SK-N-MC (cell line): ENCODE measurements at regions not wholly inside any gene's neighbourhood (a gene's known extent, or its start where the extent isn't known, plus 50 kb on each side); places are given as distances from the start of the nearest gene placed in this dataset.

Experiments
- DNase-seq: peaks from one replicate; pipeline ENCODE4 v3.0.0-alpha.2; 2011; ENCODE audit warnings: low read depth, low spot score
- H3K27ac ChIP-seq: fragments of 200-600 bp; sonication (generic); 2 replicates; pipeline ENCODE4 v1.5.1; 2016; ENCODE audit warnings: mixed run types
- H3K36me3 ChIP-seq: fragments of 200-600 bp; sonication (generic); 2 replicates; pipeline ENCODE4 v1.6.1; 2017; ENCODE audit warnings: antibody characterized with exemption, low read length, mixed read lengths; ENCODE audit not compliant: insufficient read depth
- H3K4me3 ChIP-seq: fragments of 200-600 bp; sonication (generic); 2 replicates; pipeline ENCODE4 v1.5.1; 2016
- H3K9ac ChIP-seq: fragments of 200-600 bp; sonication (generic); 2 replicates; pipeline ENCODE4 v1.8.0; 2017; ENCODE audit warnings: mixed run types, mixed read lengths; ENCODE audit not compliant: insufficient read length
- H3K9me3 ChIP-seq: fragments of 200-600 bp; sonication (generic); 2 replicates; pipeline ENCODE4 v1.6.1; 2017; ENCODE audit warnings: low read depth, mild to moderate bottlenecking, antibody characterized with exemption, low read length, moderate library complexity, mixed read lengths
- EZH2 ChIP-seq: fragments of 200-600 bp; sonication (generic); IDR thresholded peaks from one replicate; pipeline ENCODE4 v1.6.1; 2017; ENCODE audit warnings: antibody characterized with exemption
- FOXP2 ChIP-seq: optimal IDR thresholded peaks from 2 replicates; pipeline ENCODE3; 2011; ENCODE audit warnings: mild to moderate bottlenecking, moderate library complexity; ENCODE audit not compliant: insufficient read depth; ENCODE audit errors: extremely low read length, control extremely low read depth
- POLR2AphosphoS5 ChIP-seq: IDR thresholded peaks from 2 replicates; pipeline ENCODE4 v1.6.1; 2012; ENCODE audit warnings: mild to moderate bottlenecking, low read depth, low read length, borderline replicate concordance

DNA sequence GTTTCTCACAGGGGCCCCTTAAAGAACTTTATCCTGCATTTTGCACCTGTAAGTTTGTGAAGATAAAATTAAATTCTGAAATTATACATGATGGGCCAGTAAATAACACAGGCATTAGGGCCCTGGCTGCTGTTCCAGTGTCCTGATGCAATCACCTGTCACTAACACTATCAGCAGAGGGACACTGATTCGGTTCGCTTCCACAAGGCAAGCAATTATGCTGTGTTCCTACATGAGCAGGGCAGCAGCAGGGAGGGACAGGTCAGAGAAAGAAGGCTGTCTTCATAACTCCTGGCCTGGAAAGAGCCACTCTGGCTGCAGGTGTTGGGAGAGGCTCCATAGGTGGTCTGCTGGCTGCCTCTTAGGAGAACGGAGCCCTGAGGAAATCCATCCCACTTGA is 487.3 kb downstream of the MID1IP1 start:
- Histone ChIP-seq H3K36me3 (no peaks in the 10 kb centered on the region), H3K4me3 (no peak overlapping the region), H3K9me3 (no peaks in the 10 kb centered on the region), H3K27ac (no peak overlapping the region), H3K9ac (no peak overlapping the region)
- no peak for DNase-seq
- TF ChIP-seq POLR2AphosphoS5 (no peak), FOXP2 (no peak), EZH2 (no peak)

DNA sequence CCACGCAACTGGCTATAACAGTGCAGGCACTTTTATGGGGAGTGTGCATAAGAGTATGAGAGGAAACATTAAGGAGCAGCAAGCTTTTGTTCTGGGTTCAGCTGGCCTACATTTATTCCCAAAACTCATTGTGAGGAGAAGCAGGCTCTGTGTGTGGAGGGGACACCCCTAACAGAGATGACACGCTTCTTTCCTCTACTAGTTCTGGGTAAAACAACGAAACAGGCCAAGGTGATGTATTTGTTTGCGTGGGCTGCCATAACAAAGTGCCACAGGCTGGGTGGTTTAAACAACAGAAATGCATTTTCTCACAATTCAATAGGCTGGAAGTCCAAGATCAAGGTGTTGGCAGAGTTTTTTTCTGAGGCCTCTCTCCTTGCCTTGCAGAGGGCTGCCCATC is 488.6 kb downstream of the MID1IP1 start:
- no peak overlapping the region for H3K4me3 ChIP-seq
- no peak overlapping the region for H3K27ac ChIP-seq
- DNase-seq: no peak
- H3K9me3 ChIP-seq: no peaks in the 10 kb centered on the region
- H3K36me3 ChIP-seq: no peaks in the 10 kb centered on the region
- TF ChIP-seq FOXP2: no peak
- TF ChIP-seq POLR2AphosphoS5: no peak
- no peak for TF ChIP-seq EZH2
- H3K9ac ChIP-seq: no peak overlapping the region

- Histone ChIP-seq H3K36me3 (no peaks in the 10 kb centered on the region), H3K9ac (no peak overlapping the region), H3K4me3 (no peak overlapping the region), H3K9me3 (no peaks in the 10 kb centered on the region), H3K27ac (no peak overlapping the region)
- no peak for TF ChIP-seq EZH2
- no peak for TF ChIP-seq FOXP2
- TF ChIP-seq POLR2AphosphoS5: no peak
- DNase-seq: no peak
Measured at GRCh38 chrX:39293203-39293602, 491.9 kb downstream of the MID1IP1 start.

- Histone ChIP-seq H3K27ac (no peak overlapping the region), H3K36me3 (no peaks in the 10 kb centered on the region), H3K9ac (no peak overlapping the region), H3K4me3 (no peak overlapping the region), H3K9me3 (no peaks in the 10 kb centered on the region)
- DNase-seq: no peak
- no peak for TF ChIP-seq FOXP2
- TF ChIP-seq EZH2: no peak
- TF ChIP-seq POLR2AphosphoS5: no peak
Measured at GRCh38 chrX:39296472-39296871, 495.2 kb downstream of the MID1IP1 start.

- Histone ChIP-seq H3K9ac (no peak overlapping the region), H3K4me3 (no peak overlapping the region), H3K36me3 (no peaks in the 10 kb centered on the region), H3K9me3 (no peaks in the 10 kb centered on the region), H3K27ac (no peak overlapping the region)
- TF ChIP-seq POLR2AphosphoS5: no peak
- TF ChIP-seq FOXP2: no peak
- TF ChIP-seq EZH2: no peak
- DNase-seq: no peak
Measured at GRCh38 chrX:39298821-39299220, 497.6 kb downstream of the MID1IP1 start.

GRCh38 chrX:39299615-39300014 is 498.4 kb downstream of the MID1IP1 start:
- TF ChIP-seq EZH2 (no peak), POLR2AphosphoS5 (no peak), FOXP2 (no peak)
- no peak overlapping the region for H3K27ac ChIP-seq
- no peak for DNase-seq
- H3K9ac ChIP-seq: no peak overlapping the region
- H3K36me3 ChIP-seq: no peaks in the 10 kb centered on the region
- no peaks in the 10 kb centered on the region for H3K9me3 ChIP-seq
- no peak overlapping the region for H3K4me3 ChIP-seq

DNA sequence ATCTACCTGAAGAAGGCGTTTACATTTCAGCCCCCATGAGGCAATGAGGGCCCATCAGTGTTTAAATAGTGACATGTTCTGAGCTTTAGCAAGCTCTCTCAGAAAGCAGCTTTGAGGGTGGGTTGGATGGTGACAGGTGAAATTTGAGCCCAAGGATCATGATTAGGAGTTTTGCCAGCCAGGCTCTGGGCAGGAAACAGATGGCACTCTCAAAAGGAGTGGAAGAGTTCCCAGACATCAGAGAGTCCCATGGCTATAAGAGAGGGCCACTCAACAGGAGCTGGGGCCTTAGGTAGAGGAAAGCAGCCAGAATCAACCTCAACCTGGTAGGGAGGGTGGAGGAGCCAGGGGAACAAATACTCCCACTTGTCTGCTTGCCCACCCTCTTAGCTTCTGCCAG is 499.8 kb downstream of the MID1IP1 start:
- H3K27ac ChIP-seq: no peak overlapping the region
- H3K9ac ChIP-seq: no peak overlapping the region
- H3K4me3 ChIP-seq: no peak overlapping the region
- TF ChIP-seq POLR2AphosphoS5 (no peak), FOXP2 (no peak), EZH2 (no peak)
- DNase-seq: no peak
- H3K36me3 ChIP-seq: no peaks in the 10 kb centered on the region
- H3K9me3 ChIP-seq: no peaks in the 10 kb centered on the region

- TF ChIP-seq POLR2AphosphoS5: no peak
- no peak for TF ChIP-seq FOXP2
- TF ChIP-seq EZH2: no peak
- DNase-seq: no peak
- H3K4me3 ChIP-seq: no peak overlapping the region
- H3K27ac ChIP-seq: no peak overlapping the region
- H3K9me3 ChIP-seq: no peaks in the 10 kb centered on the region
- no peaks in the 10 kb centered on the region for H3K36me3 ChIP-seq
- H3K9ac ChIP-seq: no peak overlapping the region
Measured at GRCh38 chrX:39302838-39303237, 501.6 kb downstream of the MID1IP1 start.

DNA sequence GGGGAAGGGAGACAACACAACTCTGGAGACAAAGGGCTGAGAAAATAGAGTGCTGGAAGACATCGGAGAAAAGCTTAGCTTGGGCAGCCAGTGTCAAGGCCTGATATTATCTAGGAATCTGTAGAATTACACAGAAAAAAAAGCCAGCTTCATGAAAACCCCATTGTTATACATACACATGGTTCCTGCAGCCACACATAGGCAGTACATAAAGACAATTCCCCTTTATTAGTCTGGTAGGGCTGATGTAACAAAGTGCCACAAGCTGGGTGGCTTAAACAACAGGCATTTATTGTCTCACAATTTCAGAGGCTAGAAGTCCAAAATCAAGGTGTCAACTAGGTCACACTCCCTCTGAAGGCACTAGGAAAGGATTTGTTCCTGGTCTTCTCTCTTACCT is 503.5 kb downstream of the MID1IP1 start:
- Histone ChIP-seq H3K36me3 (no peaks in the 10 kb centered on the region), H3K9ac (no peak overlapping the region), H3K9me3 (no peaks in the 10 kb centered on the region), H3K27ac (no peak overlapping the region), H3K4me3 (no peak overlapping the region)
- TF ChIP-seq EZH2 (no peak), POLR2AphosphoS5 (no peak), FOXP2 (no peak)
- DNase-seq: no peak
